ENCODE measurements at regions not wholly inside any gene's neighbourhood (a gene's known extent, or its start where the extent isn't known, plus 50 kb on each side); places are given as distances from the start of the nearest gene placed in this dataset.

- DNase-seq: no peak
These were observed 198.6 kb upstream of the S100G start for GRCh38 chrX:16451334-16451733.

- DNase-seq: no peak
These were observed 195.0 kb upstream of the S100G start for GRCh38 chrX:16454926-16455325.

GRCh38 chrX:16457239-16457638 is 192.7 kb upstream of the S100G start:
- DNase-seq: no peak

GRCh38 chrX:16458208-16458607 is 191.8 kb upstream of the S100G start:
- DNase-seq: no peak

- no peak for DNase-seq
These were observed 190.9 kb upstream of the S100G start for GRCh38 chrX:16459008-16459407.

- DNase-seq: no peak
These were observed 188.0 kb upstream of the S100G start for GRCh38 chrX:16461968-16462367.

GRCh38 chrX:16462912-16463311 is 187.0 kb upstream of the S100G start:
- DNase-seq: no peak

- no peak for DNase-seq
These were observed 185.6 kb upstream of the S100G start for GRCh38 chrX:16464369-16464768.

- DNase-seq: no peak
These were observed 184.7 kb upstream of the S100G start for GRCh38 chrX:16465081-16465876.

- DNase-seq: no peak
These were observed 183.1 kb upstream of the S100G start for GRCh38 chrX:16466640-16467432.

- DNase-seq: no peak
These were observed 180.1 kb upstream of the S100G start for GRCh38 chrX:16469870-16470269.

- no peak for DNase-seq
These were observed 177.6 kb upstream of the S100G start for GRCh38 chrX:16472345-16472744.

- DNase-seq: no peak
These were observed 175.4 kb upstream of the S100G start for GRCh38 chrX:16474511-16474910.

GRCh38 chrX:16476009-16476408 is 173.9 kb upstream of the S100G start:
- no peak for DNase-seq

- no peak for DNase-seq
These were observed 173.3 kb upstream of the S100G start for GRCh38 chrX:16476692-16477091.

- no peak for DNase-seq
These were observed 170.6 kb upstream of the S100G start for GRCh38 chrX:16479206-16479869.

- no peak for DNase-seq
These were observed 169.9 kb upstream of the S100G start for GRCh38 chrX:16480049-16480448.

- DNase-seq: no peak
These were observed 165.6 kb upstream of the S100G start for GRCh38 chrX:16484338-16484737.

- DNase-seq: no peak
These were observed 162.2 kb upstream of the S100G start for GRCh38 chrX:16487620-16488385.

GRCh38 chrX:16488959-16489358 is 161.0 kb upstream of the S100G start:
- DNase-seq: no peak

- no peak for DNase-seq
These were observed 158.5 kb upstream of the S100G start for GRCh38 chrX:16491461-16491860.

- no peak for DNase-seq
These were observed 153.8 kb upstream of the S100G start for GRCh38 chrX:16496175-16496574.

Measured in activated CD4-positive, alpha-beta T cell treated with anti-CD3 and anti-CD28 coated beads for 1 hour (primary cell).